Calu3 (cell line): ENCODE measurements at regions not wholly inside any gene's neighbourhood (a gene's known extent, or its start where the extent isn't known, plus 50 kb on each side); places are given as distances from the start of the nearest gene placed in this dataset.

Experiments used
- BruUV-seq: library from RNA; stranded (reverse); fragments of 400-500 nt; replicated peaks from 2 replicates; lab custom pipeline; 2021; lab: Mats Ljungman, UMichigan
- CTCF ChIA-PET: fragments of 300-600 bp; sonication (Branson Sonifier 250); formaldehyde crosslinking; loops from one replicate; lab custom pipeline; 2022; ENCODE audit warnings: antibody characterized with exemption; lab: Charles Lee
- DNase-seq: peaks from one replicate; pipeline ENCODE4 v3.0.0; 2022
- H3K27ac Mint-ChIP-seq: one replicate; pipeline ENCODE4 v1.8.0; 2022; ENCODE audit warnings: mixed read lengths; ENCODE audit not compliant: unreplicated experiment
- H3K27me3 Mint-ChIP-seq: one replicate; pipeline ENCODE4 v1.8.0; 2022; ENCODE audit warnings: mixed read lengths; ENCODE audit not compliant: unreplicated experiment
- H3K36me3 Mint-ChIP-seq: one replicate; pipeline ENCODE4 v1.8.0; 2022; ENCODE audit warnings: mild to moderate bottlenecking, moderate library complexity, mixed read lengths; ENCODE audit not compliant: insufficient read depth, unreplicated experiment
- H3K4me1 Mint-ChIP-seq: one replicate; pipeline ENCODE4 v1.8.0; 2022; ENCODE audit warnings: mild to moderate bottlenecking, low read depth, mixed read lengths; ENCODE audit not compliant: unreplicated experiment
- H3K4me3 Mint-ChIP-seq: one replicate; pipeline ENCODE4 v1.8.0; 2022; ENCODE audit warnings: mild to moderate bottlenecking, low read depth, moderate library complexity, mixed read lengths; ENCODE audit not compliant: unreplicated experiment
- H3K9me3 Mint-ChIP-seq: one replicate; pipeline ENCODE4 v1.8.0; 2022; ENCODE audit warnings: low read depth, mixed read lengths; ENCODE audit not compliant: unreplicated experiment
- CTCF ChIP-seq: fragments of 200-600 bp; IDR thresholded peaks from one replicate; pipeline ENCODE4 v1.8.0; 2022; ENCODE audit warnings: antibody characterized with exemption; ENCODE audit not compliant: unreplicated experiment
- intact Hi-C: fragments of 100-400 bp; cut with micrococcal nuclease; formaldehyde crosslinking; loops from one replicate; pipeline ENCODE4 v1.10.0; 2022; ENCODE audit not compliant: unreplicated experiment

- BruUV-seq = no TSS peak
- H3K27me3 Mint-ChIP-seq = no peaks in the 10 kb centered on the region
- DNase-seq = no peak
These were observed 934.9 kb downstream of the LRFN5 start for GRCh38 chr14:42541535-42542001.

GRCh38 chr14:42535397-42535796 is 928.7 kb downstream of the LRFN5 start:
- no peak overlapping the region for H3K4me3 Mint-ChIP-seq
- no peaks in the 10 kb centered on the region for H3K36me3 Mint-ChIP-seq
- peaks cover 5% of the 10 kb centered on the region for H3K9me3 Mint-ChIP-seq
- no TSS peak for BruUV-seq
- intact Hi-C loops = no loop called here
- TF ChIP-seq CTCF = no peak
- H3K27me3 Mint-ChIP-seq = no peaks in the 10 kb centered on the region
- no peaks in the 10 kb centered on the region for H3K4me1 Mint-ChIP-seq
- no peak for DNase-seq
- CTCF ChIA-PET = no interaction called here
- no peak overlapping the region for H3K27ac Mint-ChIP-seq

More at GRCh38 chr14:42541535-42542001, 934.9 kb downstream of the LRFN5 start:
- H3K4me1 Mint-ChIP-seq = no peaks in the 10 kb centered on the region
- CTCF ChIA-PET = no interaction called here
- H3K27ac Mint-ChIP-seq = no peak overlapping the region
- no peaks in the 10 kb centered on the region for H3K36me3 Mint-ChIP-seq
- intact Hi-C loops = no loop called here
- H3K4me3 Mint-ChIP-seq = no peak overlapping the region
- H3K9me3 Mint-ChIP-seq = peaks cover 3% of the 10 kb centered on the region
- no peak for TF ChIP-seq CTCF

GRCh38 chr14:42533476-42533875 is 926.8 kb downstream of the LRFN5 start:
- Mint-ChIP-seq H3K4me1 (no peaks in the 10 kb centered on the region), H3K9me3 (peaks cover 3% of the 10 kb centered on the region), H3K4me3 (no peak overlapping the region), H3K27ac (no peak overlapping the region), H3K27me3 (no peaks in the 10 kb centered on the region), H3K36me3 (no peaks in the 10 kb centered on the region)
- CTCF ChIA-PET = no interaction called here
- no peak for TF ChIP-seq CTCF
- intact Hi-C loops = no loop called here
- DNase-seq = no peak
- no TSS peak for BruUV-seq

GRCh38 chr14:42532194-42532593 is 925.5 kb downstream of the LRFN5 start:
- BruUV-seq = no TSS peak
- intact Hi-C loops = no loop called here
- H3K4me3 Mint-ChIP-seq = no peak overlapping the region
- H3K9me3 Mint-ChIP-seq = peaks cover 2% of the 10 kb centered on the region
- no peaks in the 10 kb centered on the region for H3K4me1 Mint-ChIP-seq
- CTCF ChIA-PET = no interaction called here
- H3K27me3 Mint-ChIP-seq = no peaks in the 10 kb centered on the region
- H3K36me3 Mint-ChIP-seq = no peaks in the 10 kb centered on the region
- TF ChIP-seq CTCF = no peak
- DNase-seq = no peak
- H3K27ac Mint-ChIP-seq = no peak overlapping the region
